Left ventricle myocardium superior (tissue), 1 donor: ENCODE measurements at regions not wholly inside any gene's neighbourhood (a gene's known extent, or its start where the extent isn't known, plus 50 kb on each side); places are given as distances from the start of the nearest gene placed in this dataset.
"Not testable (repeated sequence)": the region's sequence is repeated elsewhere in the genome, so short reads cannot be mapped to it uniquely, and the experiment has no call there.

Experiments
- ATAC-seq: fragments of 200-7000 bp; cut with Tn5 transposase; one replicate; pipeline ENCODE4 v1.9.1; 2020; ENCODE audit warnings: mild to moderate bottlenecking, moderate library complexity
- DNase-seq: peaks from one replicate; pipeline ENCODE4 v3.0.0-alpha.2; 2020
- intact Hi-C: fragments of 100-400 bp; cut with micrococcal nuclease; formaldehyde crosslinking; loops from one replicate; pipeline ENCODE4 v1.11.0; 2022
- donor health status: DM: no; HTN: yes; CAD: no; lungs with severe emphysema.

DNA sequence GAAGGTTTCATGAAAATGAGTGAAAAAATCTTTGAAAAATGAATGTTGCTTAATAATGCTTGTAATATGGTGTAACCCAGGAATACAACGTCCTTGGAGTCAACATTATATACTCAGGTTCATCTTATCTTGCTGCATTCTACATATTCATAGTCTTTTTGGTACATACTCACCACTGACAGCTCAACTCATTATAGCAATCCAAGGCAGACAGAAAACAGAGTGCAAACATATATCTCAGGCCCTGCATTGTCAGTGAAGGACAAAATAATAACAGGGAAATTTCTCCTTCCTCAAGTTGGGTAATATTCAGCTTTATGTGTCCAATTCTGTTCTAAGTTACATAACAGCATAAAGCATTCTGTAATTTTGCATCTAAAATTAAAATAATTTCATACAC lies 1353.0 kb upstream of the SEL1L start:
- no peak for ATAC-seq
- no peak for DNase-seq
- intact Hi-C loops, result no loop called here

DNA sequence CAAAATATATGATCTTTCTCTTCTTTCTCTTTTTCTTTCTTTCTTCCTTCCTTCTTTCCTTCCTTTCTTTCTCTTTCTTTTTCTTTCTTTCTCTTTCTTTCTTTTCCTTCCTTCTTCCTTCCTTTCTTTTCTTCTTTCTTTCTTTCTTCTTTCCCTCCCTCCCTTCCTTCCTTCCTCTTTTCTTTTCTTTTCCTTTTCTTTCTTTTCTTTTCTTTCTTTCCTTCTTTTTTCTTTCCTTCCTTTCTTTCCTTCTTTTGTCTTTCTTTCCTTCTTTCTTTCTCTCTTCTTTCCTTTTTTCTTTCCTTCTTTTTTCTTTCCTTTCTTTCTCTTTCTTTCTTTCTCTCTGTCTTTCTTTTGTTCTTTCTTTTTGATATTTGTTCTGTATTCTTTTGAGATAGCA lies 1356.0 kb upstream of the SEL1L start:
- DNase-seq (no peak), ATAC-seq (no peak)
- intact Hi-C loops, result no loop called here

DNA sequence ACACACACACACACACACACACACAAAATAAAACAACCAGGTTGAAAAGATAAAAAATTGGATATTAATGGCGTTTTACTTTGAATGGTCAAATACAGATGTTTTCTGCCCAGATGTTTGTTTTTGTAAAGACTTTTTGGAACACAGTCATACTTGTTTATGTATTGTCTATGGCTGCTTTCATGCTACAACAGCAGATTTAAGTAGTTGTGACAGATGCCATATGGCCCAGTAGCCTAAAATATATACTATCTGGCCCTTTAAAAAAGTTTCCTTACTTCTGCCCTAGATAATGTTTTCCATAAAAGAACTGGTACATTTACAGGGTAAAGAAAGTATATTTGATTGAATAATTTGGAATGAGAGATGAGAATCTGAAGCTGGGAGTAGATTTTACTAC lies 1362.8 kb upstream of the SEL1L start:
- ATAC-seq (no peak), DNase-seq (no peak)
- intact Hi-C loops, result no loop called here

DNA sequence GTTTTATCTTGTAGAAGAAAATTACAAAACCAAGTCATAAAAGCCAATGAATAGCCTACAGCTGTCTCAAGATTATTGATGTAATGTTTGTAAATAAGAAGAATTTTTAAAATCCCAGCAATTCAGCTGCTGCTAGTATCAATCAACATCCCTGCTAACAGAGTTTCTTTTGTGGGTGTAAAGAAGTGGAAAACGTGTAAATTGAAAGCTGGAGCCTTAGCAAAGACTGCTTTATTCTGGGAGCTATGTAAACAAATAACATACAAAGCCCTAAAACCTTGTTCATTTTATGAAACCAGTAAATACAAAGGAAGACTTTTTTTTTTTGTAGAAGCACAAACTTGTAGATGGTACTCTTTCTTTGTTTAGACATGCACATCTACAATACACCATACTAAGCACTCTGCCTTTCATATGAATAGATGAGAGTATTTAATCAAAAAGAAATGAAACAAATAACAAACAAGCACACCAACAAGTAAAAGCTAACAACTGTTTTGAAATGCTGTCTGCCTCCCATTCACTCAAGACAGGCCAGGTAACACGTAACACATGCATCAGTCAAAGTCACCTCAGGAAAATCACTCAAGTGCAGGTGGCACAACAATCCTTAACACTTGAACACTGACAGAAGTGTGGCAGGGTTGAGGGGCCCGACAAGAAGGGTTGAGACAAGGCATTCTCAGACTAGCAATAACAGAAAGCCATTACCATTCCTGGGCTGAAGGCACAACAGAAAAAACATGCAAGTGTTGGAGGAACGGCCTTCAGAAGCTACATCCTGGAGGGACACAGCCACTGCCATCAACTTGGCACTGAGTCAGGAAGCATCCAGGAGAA lies 1364.0 kb upstream of the SEL1L start:
- intact Hi-C loops, result no loop called here
- ATAC-seq (no peak), DNase-seq (no peak)

DNA sequence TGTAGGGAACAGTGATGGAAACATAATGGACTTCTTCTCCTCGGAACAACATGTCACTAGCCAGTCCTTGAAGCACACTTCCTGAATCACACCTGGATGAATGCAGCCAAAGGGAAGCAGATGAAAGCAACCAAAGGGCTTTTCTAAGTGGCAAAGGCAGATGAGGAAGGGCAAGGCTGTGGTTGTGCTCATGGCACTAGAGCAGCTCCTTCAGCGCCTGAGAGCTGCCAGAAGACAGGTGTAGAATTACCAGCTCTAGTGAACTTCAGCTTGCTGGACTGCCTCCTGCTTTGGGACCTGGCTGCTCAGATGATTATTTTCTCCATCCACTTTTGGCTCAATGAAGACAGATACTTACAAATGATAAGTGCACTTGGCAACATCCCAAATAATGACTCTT lies 1372.1 kb upstream of the SEL1L start:
- ATAC-seq (no peak), DNase-seq (no peak)
- intact Hi-C loops, result no loop called here

DNA sequence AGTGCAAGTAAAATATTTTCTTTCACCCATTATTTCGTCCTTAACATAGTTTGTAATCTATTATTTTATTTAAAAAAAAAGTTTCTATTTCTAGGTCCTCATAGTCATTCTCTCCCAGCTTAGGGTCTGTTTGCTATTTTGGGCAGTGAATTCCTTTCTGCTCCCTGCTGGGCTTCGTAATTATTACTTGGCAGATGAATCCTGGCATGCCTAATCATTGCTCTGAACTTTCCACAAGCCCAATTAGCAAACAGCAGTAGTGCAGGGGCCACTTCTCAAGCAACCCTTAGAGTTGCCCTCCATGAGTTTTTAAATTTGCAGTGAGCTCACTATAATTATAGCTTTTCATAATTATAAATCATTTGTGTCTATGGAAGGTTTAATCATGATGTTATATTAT lies 1378.3 kb upstream of the SEL1L start:
- DNase-seq (no peak), ATAC-seq (peak; percentile 70)
- intact Hi-C loops, result no loop called here

DNA sequence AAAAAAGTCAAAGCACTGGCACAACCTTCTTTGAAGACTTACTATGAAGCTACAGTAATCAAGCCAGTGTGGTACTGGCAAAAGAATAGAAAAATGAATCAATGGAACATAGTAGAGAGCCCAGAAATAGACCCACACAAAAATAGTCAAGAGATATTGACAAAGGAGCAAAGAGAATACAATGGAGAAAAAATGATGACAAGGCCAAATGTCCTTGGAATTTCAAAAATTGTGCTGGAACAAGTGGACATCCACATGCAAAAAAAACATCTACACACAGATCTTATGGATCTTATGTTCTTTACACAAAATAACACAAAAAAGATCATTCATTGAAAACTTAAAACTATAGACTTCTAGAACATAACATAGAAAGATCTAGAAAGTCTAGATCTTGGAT lies 1379.7 kb upstream of the SEL1L start:
- ATAC-seq, result no peak
- intact Hi-C loops, result no loop called here
- DNase-seq, result no peak

DNA sequence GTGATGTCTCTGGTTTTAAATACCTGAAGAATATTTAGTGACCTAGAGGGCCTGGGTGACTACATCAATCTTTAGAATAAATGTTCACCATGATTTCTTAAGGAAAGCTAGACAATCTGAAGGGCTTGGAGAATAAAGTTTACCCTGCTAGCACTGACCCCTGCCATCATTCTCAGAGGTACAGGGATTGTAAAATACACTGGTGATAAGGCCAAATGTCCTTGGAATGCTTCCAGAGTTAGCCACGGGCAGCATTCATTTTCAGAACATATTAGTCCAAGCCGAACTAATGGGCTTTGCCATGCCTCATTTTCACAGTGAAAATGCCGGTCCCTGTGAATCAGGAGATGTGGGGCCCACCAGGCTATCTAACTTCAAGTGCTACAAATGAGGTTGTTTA lies 1381.7 kb upstream of the SEL1L start:
- DNase-seq (no peak), ATAC-seq (peak; percentile 56)
- intact Hi-C loops, result no loop called here

DNA sequence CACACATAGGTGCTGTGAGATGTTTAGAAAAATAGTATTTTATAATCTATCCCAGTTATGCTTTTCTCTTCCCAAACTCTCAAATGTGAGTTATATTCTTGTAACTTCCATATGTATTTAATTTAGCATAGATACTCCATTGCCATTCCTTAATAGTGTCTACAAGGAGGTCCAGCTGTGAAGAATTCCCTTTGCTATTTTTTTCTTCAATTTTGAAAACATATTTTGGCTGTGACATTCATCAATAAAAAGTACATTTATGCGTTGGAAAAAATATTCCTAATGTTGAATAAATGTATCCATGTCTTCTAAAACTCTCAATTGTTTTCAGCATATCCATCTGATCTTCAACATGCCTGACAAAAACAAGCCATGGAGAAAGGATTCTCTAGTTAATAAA lies 1402.0 kb upstream of the SEL1L start:
- ATAC-seq (no peak), DNase-seq (no peak)
- intact Hi-C loops, result no loop called here

DNA sequence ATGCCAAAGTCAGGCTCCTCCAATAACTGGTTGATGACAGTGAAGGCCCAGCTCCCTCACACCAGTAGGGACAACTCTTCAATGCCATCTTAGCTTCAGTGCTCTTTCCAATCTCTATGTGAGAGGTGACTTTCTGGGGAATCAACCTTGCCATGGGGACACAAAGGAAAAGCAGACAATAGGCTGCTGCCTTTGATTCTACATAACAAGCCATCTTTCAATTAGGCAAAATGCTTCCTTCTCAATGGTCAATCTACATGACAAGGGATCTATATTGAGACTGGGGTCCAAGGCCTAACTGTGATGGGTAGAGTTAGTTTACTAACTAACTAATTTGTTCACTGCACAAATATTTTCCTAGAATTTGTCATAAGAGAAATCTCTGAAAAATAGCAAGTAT lies 1417.5 kb upstream of the SEL1L start:
- ATAC-seq (no peak), DNase-seq (no peak)
- intact Hi-C loops, result no loop called here

DNA sequence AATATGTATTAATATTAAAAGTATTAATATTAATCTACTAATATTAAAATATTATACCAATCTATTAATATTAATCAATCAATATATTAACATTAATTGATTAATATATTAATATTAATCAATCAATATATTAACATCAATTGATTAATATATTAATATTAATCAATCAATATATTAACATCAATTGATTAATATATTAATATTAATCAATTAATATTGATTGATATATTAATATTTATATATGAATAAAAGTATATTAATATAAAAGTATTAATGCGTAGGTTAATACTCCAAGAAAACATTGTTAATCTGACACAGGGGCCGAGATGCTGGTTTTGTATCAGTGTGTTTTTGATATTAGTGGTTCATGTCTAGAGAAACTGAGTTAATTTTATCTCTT lies 1430.1 kb upstream of the SEL1L start:
- DNase-seq (no peak), ATAC-seq (no peak)
- intact Hi-C loops, result no loop called here

DNA sequence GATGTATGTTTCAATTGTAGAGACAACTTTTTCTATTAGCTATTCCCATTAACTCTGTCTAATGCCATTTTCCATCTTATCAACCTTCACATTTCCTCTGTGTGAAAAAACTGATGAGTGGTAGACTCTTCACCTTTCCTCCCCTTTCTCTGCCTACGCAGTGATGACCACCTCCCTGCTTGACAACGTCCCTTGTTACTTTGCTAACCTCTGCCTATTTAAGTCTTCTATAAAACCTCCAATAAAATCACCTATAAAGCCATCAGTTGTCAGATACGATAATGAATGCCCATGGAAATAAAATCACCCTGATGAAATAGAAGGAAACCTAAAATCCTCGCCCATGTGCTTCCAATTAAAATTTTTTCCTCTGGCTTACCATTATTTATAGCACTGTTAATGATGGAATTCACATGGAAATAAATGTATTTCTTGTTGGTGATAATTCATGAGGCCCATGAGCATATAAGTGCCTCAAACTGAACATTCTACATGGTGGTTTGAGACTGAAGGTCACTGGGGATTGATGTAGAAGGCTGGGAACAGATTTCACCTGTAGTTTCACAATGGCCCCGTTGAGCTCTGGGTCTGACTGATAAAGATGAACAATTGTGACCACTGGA lies 1454.0 kb upstream of the SEL1L start:
- DNase-seq, result no peak
- intact Hi-C loops, result no loop called here
- ATAC-seq, result no peak

DNA sequence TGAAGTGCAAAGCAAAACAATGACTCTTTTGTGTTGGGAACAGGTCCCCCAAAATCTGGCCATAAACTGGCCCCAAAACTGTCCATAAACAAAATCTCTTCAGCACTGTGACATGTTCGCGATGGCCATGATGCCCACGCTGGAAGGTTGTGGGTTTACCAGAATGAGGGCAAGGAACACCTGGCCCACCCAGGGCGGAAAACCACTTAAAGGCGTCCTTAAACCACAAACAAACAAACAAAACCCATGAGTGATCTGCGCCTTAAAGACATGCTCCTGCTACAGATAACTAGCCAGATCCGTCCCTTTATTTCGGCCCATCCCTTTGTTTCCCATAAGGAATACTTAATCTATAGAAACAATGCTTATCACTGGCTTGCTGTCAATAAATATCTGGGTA lies 1460.9 kb upstream of the SEL1L start:
- ATAC-seq, intact Hi-C loops, DNase-seq: not testable (repeated sequence)

DNA sequence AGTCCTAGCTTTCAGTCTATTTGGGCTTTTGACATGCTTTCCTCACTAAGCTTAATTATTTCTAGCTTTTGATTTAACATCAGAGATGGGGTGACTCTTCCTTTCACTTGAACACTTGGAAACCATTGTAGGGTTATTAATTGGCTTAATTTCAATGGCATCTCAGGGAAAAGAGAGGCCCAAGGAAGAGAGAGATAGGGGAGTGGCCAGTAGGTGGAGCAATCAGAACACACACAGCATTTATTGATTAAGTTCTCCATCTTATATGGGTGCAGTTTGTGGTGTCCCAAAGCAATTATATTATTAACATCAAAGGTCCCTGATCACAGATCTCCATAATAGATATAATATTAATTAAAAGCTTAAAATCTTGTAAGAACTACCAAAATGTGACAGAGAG lies 1466.1 kb upstream of the SEL1L start:
- intact Hi-C loops, result no loop called here
- ATAC-seq, result no peak

DNA sequence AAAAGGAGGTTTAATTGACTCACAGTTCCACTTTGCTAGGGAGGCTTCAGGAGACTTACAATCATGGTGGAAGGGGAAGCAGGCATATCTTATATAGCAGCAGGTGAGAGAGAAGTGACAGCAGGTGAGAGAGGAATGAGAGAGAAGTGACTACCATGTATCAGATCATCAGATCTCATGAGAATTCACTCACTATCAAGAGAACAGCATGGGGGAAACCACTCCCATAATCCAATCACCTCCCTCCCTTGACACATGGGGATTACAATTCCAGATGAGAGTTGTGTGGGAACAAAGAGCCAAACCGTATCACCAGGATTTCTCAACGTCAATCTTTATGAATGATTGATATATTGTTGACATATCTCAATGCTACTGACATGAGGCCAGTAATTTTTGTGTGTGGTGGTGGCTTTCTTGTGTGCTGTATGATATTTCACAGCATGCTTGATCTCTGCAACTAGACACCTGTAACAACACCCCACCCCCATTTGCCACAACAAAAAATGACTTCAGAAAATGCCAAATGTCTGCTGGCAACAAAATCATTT lies 1470.9 kb upstream of the SEL1L start:
- intact Hi-C loops, result no loop called here
- DNase-seq, result no peak
- ATAC-seq, result no peak

More for the DNA sequence above, 1466.1 kb upstream of the SEL1L start:
- no peak for DNase-seq

DNA sequence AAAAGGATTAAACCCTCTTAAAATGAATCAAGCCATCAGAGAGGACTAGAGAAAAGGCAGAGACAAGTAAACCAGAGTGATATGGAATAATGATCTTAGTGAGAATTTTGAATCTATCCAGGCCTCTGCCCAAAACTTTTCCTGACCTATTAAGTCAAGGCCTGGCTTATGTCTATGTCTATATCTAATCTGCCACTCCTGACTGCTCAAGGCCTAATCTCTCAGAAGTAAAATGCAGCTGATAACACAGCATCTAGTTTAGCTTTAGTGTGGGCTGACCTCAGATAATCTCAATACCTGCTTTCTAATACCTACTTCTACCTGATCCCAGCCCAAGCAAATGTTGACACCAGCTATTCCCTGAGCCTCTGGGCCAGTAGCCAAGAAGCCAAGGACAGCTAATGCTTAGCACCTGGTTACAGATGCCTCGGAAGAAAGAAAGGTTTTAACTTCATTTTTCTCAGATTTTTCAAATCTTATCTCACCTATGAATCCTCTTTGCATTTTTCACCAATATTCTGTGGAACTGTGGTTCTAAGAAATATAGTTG lies 1472.5 kb upstream of the SEL1L start:
- ATAC-seq (no peak), DNase-seq (no peak)
- intact Hi-C loops, result no loop called here

DNA sequence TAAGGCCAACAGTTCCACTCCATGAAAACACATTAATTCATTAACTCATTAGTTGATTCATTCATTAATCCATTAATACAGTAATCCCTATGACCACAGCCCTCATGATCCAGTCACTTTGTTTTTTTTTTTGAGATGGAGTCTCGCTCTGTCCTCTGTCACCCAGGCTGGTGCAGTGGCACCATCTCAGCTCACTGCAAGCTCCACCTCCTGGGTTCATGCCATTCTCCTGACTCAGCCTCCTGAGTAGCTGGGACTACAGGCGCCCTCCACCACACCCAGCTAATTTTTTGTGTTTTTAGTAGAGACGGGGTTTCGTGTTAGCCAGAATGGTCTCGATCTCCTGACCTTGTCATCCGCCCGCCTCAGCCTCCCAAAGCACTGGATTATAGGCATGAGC lies 1473.4 kb upstream of the SEL1L start:
- DNase-seq, intact Hi-C loops, ATAC-seq: not testable (repeated sequence)

DNA sequence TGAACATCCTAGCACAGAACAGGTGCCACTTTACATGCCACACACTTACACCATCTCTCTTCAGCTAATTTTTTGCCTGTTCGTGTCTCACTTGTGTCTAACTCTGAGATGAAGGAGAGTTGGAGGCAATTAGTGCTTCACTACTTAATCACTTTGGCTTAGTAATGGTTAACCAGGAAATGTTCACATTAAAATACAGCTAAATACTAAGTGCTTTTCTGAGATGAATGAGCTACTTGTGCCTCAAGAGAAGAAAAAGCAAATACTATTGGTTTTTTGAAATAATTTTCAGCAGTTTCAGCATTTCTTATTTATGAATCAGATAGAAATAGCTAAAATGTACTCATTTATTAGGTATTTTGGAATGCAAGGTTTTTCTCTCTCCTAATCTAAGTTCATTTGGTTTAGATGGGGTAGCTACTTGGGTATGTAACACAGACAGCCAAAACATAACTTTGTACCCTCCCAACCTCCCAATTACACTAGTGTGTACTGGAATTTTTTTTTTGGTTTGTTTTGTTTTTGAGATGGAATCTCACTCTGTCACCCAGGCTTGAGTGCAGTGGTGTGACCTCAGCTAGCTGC lies 1474.1 kb upstream of the SEL1L start:
- no peak for ATAC-seq
- no peak for DNase-seq
- intact Hi-C loops, result no loop called here

DNA sequence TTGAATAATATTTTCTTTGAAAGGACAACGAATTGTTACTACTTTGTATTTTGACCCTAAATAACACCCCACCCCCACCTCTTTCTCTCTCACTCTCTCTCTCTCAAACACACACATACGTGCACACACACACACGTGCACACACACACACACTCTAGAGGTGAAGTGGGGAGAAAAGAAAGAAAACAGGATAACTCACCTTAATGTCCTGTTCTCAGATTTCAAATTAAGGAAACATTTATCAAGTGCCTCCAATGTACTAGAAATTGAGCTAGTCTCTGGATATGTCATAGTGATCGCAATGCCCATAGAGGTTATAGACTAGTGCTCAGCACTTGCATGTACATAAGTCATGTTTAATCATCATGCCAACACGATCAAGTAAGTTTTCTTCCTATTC lies 1483.6 kb upstream of the SEL1L start:
- ATAC-seq, result no peak
- DNase-seq, result no peak
- intact Hi-C loops, result no loop called here

DNA sequence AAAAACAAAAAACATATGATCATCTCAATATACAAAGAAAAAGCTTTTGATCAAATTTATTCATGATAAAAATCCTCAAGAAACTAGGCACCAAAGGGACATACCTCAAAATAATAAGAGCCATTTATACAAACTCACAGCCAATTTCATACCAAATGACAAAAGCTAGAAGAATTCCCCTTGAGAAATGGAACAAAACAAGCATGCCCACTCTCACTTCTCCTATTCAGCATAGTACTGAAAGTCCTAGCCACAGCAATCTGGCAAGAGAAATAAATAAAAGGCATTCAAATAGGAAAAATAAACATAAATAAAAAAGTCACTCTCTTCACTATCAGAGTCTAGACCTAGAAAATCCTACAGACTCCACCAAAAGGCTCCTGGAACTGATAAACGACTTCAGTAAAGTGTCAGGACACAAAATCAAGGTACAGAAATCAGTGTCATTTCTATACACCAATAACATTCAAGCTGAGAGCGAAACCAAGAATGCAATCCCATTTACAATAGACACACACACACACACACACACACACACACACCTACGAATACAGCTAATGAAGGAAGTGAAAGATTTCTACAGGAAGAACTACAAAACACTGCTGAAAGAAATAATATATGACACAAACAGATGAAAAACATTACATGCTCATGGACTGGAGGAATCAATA lies 1486.2 kb upstream of the SEL1L start:
- ATAC-seq (no peak), DNase-seq (no peak)
- intact Hi-C loops, result no loop called here
